Adrenal gland (tissue), 9 donors: ENCODE measurements at regions not wholly inside any gene's neighbourhood (a gene's known extent, or its start where the extent isn't known, plus 50 kb on each side); places are given as distances from the start of the nearest gene placed in this dataset.

ENCODE experiments used
- DNase-seq, 7 donors: peaks; one replicate each; pipeline ENCODE4 v3.0.0-alpha.2; 2019 to 2020
- H3K27ac ChIP-seq, 5 donors: fragments of 200-600 bp; sonication (generic) in 4 of 5; 1 replicate in 3 of 5; 2 replicates in 2 of 5; pipeline versions ENCODE4 v1.5.1 to v1.8.0; 2016 to 2020; ENCODE audit warnings: mild to moderate bottlenecking in 1 of 5
- H3K27me3 ChIP-seq: fragments of 200-600 bp; 2 replicates; pipeline ENCODE4 v1.8.0; 2021
- H3K36me3 ChIP-seq, 2 donors: fragments of 200-600 bp; replicated peaks in 1 of 2; 1 replicate in 1 of 2; 2 replicates in 1 of 2; pipeline versions ENCODE4 v1.5.1 to v1.8.0; 2018 to 2022
- H3K4me1 ChIP-seq, 2 donors: fragments of 200-600 bp; replicated peaks in 1 of 2; 1 replicate in 1 of 2; 2 replicates in 1 of 2; pipeline versions ENCODE4 v1.5.1 to v1.8.0; 2018 to 2021
- H3K4me3 ChIP-seq, 4 donors: fragments of 200-600 bp; sonication (generic) in 3 of 4; one replicate each; pipeline ENCODE4 v1.5.1; 2016 to 2018
- H3K9me3 ChIP-seq, 3 donors: fragments of 200-600 bp; sonication (generic) in 1 of 3; replicated peaks in 1 of 3; 1 replicate in 2 of 3; 2 replicates in 1 of 3; pipeline versions ENCODE4 v1.5.1 to v1.8.0; 2016 to 2021
- POLR2A ChIP-seq, 2 donors: fragments of 450-650 bp; IDR thresholded peaks; one replicate each; pipeline ENCODE4 v1.6.1; 2017; ENCODE audit warnings: antibody characterized with exemption in 2 of 2, mild to moderate bottlenecking in 2 of 2, moderate library complexity in 1 of 2
- WGBS, 4 donors: extraction: QIAGEN DNeasy Blood & Tissue Kit in 2 of 4; methylation state at CpG; one replicate each; pipeline versions ENCODE4 v1.1.5 to v1.1.7; 2013 to 2017; 5-methylcytosine and 5-hydroxymethylcytosine counted together
- intact Hi-C, 2 donors: fragments of 100-400 bp; cut with DNase I; formaldehyde crosslinking; loops; one replicate each; pipeline versions ENCODE4 v1.14.1 to v1.15.0; 2022 to 2023
- TF ChIP-seq, protein P1 (sequence below), 6 experiments: fragments of 450-650 bp in 4 of 6; fragments of 200-600 bp in 2 of 6; sonication (generic) in 1 of 6; IDR thresholded peaks; 1 replicate in 5 of 6; 2 replicates in 1 of 6; pipeline versions ENCODE4 v1.5.1 to v1.8.0; 2016 to 2021; ENCODE audit warnings: antibody characterized with exemption in 6 of 6, mild to moderate bottlenecking in 2 of 6, moderate library complexity in 1 of 6
- donor health status: healthy with polysubstance abuse.
- donor health status: Bipolar disorder and iron deficiency.
- donor health status: DM: yes; HTN: yes; CAD: no.
- donor health status: DM: no; HTN: no; CAD: no.
- donor health status: DM: no; HTN: no; CAD: no.

GRCh38 chr2:83595121-83595690 lies 863.9 kb downstream of the SUCLG1 start:
- DNase-seq = no peak
- Histone ChIP-seq H3K4me1 (no peaks in the 10 kb centered on the region), H3K27ac (no peak overlapping the region), H3K4me3 (no peak overlapping the region), H3K36me3 (no peaks in the 10 kb centered on the region), H3K27me3 (no peaks in the 10 kb centered on the region), H3K9me3 (no peaks in the 10 kb centered on the region)
- intact Hi-C loops = no loop called here
- 55 to 62% (median 60%) methylated on average over 2 of the region's 2 CpGs for WGBS, 4 donors
- TF ChIP-seq, protein P1, sequence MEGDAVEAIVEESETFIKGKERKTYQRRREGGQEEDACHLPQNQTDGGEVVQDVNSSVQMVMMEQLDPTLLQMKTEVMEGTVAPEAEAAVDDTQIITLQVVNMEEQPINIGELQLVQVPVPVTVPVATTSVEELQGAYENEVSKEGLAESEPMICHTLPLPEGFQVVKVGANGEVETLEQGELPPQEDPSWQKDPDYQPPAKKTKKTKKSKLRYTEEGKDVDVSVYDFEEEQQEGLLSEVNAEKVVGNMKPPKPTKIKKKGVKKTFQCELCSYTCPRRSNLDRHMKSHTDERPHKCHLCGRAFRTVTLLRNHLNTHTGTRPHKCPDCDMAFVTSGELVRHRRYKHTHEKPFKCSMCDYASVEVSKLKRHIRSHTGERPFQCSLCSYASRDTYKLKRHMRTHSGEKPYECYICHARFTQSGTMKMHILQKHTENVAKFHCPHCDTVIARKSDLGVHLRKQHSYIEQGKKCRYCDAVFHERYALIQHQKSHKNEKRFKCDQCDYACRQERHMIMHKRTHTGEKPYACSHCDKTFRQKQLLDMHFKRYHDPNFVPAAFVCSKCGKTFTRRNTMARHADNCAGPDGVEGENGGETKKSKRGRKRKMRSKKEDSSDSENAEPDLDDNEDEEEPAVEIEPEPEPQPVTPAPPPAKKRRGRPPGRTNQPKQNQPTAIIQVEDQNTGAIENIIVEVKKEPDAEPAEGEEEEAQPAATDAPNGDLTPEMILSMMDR (IDR thresholded peaks at IDR 0.05) = no peak
- TF ChIP-seq POLR2A (IDR thresholded peaks at IDR 0.05) = no peak

DNA sequence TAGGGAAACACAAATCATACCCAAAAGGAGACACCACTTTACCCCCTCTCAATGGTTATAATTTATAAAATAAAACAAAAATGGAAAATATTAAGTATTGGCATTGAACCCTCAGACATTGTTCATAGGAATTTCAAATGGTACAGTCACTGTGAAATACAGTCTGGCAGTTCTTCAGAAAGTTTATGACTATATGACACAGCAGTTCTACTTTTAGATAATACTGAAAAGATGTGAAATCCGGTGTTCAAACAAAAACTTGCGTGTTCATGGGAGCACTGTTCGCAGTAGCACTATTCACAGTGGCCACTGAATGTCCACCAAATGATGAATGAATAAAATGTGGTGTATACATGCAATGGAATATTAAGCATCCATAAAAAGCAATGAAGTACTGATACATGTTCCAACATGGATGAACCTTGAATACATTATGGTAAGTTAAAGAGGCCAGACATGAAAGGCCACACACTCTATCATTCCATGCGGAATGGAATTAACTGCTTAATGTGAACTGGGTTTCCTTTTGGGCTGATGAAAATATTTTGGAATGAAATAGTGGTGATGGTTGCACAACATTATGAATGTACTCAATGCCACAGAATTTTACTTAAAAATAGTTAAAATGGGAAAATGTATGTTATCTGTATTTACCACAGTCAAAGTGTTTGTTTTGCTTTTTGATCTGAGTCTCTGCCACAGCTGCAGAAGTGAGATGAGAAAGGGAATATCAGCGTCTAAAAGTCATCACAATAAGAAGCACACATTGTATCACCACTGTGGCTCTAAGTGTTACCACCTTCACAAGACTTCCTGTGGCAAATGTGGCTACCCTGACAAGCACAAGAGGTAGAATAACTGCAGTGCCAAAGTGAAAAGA lies 864.6 kb downstream of the SUCLG1 start:
- DNase-seq = no peak
- WGBS, 4 donors = 73 to 83% (median 81%) methylated on average over 5 of the region's 5 CpGs
- Histone ChIP-seq H3K9me3 (no peaks in the 10 kb centered on the region), H3K4me1 (no peaks in the 10 kb centered on the region), H3K4me3 (no peak overlapping the region), H3K27ac (no peak overlapping the region), H3K27me3 (no peaks in the 10 kb centered on the region), H3K36me3 (no peaks in the 10 kb centered on the region)
- intact Hi-C loops = no loop called here
- TF ChIP-seq, protein P1 (IDR thresholded peaks at IDR 0.05) = no peak
- no peak for TF ChIP-seq POLR2A (IDR thresholded peaks at IDR 0.05)

DNA sequence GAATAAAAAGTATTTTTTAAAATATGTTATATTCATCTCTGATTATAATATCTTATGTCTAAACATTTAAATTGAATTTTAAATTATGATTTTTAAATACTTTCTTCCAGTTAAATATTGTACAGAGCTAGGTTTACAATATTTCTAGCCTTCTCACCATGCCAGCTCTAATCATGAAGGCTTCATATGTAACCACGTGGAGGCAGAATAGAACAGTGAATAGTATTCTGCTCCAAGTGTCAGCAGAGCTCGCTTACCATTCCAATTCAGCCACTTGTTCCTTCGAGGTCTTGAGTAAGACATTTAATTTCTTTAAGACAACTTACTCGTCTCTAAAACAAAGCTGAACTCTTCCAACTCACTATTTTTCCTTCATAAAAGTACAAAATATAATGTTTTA lies 871.8 kb downstream of the SUCLG1 start:
- H3K27ac ChIP-seq = no peak overlapping the region
- H3K9me3 ChIP-seq = no peaks in the 10 kb centered on the region
- no peaks in the 10 kb centered on the region for H3K36me3 ChIP-seq
- TF ChIP-seq, protein P1 (IDR thresholded peaks at IDR 0.05) = no peak
- no peak for TF ChIP-seq POLR2A (IDR thresholded peaks at IDR 0.05)
- H3K4me1 ChIP-seq = no peaks in the 10 kb centered on the region
- no peak for DNase-seq
- H3K27me3 ChIP-seq = no peaks in the 10 kb centered on the region
- WGBS, 4 donors = 73 to 82% (median 79%) methylated on average over 4 of the region's 4 CpGs
- no peak overlapping the region for H3K4me3 ChIP-seq
- intact Hi-C loops = no loop called here

- no peak for DNase-seq
Observed at GRCh38 chr2:83585250-83585649, 873.8 kb downstream of the SUCLG1 start.

More at GRCh38 chr2:83585250-83585649, 873.8 kb downstream of the SUCLG1 start:
- WGBS, 4 donors = 69 to 76% (median 73%) methylated on average over 2 of the region's 2 CpGs
- Histone ChIP-seq H3K4me3 (no peak overlapping the region), H3K4me1 (no peaks in the 10 kb centered on the region), H3K36me3 (no peaks in the 10 kb centered on the region), H3K27ac (no peak overlapping the region), H3K27me3 (no peaks in the 10 kb centered on the region), H3K9me3 (no peaks in the 10 kb centered on the region)
- TF ChIP-seq, protein P1 (IDR thresholded peaks at IDR 0.05) = no peak
- TF ChIP-seq POLR2A (IDR thresholded peaks at IDR 0.05) = no peak
- intact Hi-C loops = no loop called here
